Hypothalamus (tissue), 51 donors: ENCODE measurements at regions not wholly inside any gene's neighbourhood (a gene's known extent, or its start where the extent isn't known, plus 50 kb on each side); places are given as distances from the start of the nearest gene placed in this dataset.
"Not testable (repeated sequence)": the region's sequence is repeated elsewhere in the genome, so short reads cannot be mapped to it uniquely, and the experiment has no call there.

Source experiments
- DNase-seq, 51 donors: peaks; one replicate each; lab custom pipeline; 2025; lab: John Stamatoyannopoulos, UW

DNA sequence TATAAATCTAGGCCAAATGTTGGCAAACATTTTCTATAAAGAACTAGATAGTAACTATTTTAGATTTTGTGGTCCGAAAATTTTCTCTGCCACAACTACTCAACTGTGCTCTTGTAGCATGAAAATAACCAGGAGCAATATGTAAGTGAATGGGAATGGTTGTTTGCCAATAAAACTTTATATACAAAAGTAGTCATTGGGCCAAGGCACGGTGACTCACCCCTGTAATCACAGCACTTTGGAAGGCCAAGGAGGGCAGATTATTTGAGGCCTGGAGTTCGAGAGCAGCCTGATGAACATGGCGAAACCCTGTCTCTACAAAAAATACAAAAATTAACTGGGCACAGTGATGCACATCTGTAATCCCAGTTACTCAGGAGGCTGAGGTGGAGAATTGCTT, 617.1 kb downstream of the EPM2A start:
- no peak for DNase-seq

DNA sequence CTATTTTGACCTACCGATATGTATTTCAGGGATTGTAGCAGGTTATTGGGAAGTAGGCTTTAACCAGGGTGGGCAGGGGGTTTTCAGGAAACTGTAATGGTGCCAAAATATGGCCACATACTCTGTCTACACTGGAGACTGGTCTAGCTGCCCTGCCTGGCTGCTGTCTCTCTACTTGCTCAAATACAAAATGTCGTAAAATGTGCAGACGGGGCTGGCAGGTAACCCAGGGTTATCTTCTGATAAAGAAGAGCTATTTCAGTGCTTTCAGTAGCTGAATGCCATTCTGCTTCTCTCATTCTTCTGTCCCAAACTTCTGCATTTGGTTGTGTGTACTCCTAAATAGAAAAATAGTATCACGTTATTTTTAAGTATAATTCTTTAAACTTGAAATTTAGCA, 616.2 kb downstream of the EPM2A start:
- DNase-seq: no peak

DNA sequence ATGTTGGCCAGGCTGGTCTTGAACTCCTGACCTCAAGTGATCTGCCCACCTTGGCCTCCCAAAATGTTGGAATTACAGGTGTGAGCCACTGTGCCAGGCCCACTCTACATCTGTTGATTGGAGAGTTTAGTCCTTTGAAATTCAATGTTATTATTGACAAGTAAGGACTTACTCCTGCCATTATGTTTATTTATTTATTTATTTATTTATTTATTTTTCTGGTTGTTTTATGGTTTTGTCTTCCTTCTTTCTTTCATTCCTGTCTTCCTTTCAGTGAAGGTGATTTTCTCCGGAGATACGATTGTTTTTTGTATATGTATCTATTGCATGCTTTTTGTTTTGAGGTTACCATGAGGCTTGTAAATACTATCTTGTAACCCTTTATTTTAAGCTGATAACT, 602.6 kb downstream of the EPM2A start:
- no peak for DNase-seq

DNA sequence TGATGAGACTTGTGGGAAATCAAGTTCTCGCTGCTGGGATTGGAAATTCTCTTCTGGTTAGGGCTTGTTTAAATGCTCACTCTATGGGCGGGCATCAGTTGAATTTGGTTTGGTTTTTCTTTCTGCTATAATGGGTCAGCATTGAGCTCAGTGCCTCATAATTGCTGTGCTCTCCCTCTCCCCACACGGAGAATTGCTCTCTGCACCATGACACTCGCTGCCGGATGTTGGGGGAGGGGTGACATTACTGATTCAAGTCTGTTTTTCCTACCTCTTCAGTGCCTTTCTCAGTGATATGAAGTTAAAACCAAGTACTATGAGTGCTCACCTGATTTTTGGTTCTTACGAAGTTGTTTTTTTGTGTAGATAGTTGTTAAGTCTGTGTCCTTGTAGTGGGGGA, 599.6 kb downstream of the EPM2A start:
- DNase-seq: no peak

DNA sequence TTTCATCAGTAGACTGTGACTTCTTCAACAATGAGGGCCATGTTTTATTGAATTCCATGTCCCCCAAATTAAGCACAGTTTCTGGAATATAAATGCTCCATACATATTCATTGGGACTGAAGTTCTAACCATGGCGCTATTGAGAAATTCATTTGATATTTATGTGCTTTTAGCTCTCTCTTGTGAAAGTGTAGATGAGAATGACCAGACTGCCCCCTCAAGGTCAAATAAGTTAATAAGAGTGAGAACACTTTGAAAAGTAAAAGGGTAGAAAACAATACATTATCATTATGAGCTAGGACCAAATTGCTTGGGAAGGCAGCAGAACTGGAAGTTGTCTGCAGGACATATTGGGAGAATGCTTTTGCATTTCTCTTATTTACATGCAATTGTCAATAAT, 597.9 kb downstream of the EPM2A start:
- DNase-seq: no peak

DNA sequence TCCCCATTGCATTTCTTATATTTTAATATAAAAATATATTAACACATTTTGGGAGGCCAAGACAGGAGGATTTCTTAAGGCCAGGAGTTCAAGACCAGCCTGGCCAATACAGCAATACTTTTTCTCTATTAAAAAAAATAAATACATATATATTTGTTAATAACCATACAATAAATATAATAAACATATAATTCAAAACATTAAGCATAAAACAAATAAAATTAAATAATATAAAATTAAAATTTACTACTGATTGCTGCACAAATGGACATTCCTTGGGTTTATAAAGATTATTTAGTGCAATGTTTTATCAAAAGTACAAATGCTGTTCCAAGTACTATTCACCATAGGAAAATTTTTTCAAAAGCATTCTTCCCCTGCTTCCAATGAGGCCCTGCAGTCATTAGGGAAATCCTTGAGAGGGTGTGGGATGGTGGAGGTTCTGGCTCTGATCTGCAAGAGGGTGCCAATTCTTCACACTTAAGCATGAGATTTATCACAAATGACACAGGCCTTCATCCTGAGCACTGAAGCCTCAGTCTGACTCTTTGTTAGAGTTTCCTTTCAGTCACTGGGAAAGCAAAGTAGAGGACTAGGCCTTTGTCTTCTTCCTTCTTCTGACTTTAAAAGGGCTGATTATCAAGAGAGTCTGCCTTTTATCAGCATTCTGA, 596.7 kb downstream of the EPM2A start:
- DNase-seq: no peak

DNA sequence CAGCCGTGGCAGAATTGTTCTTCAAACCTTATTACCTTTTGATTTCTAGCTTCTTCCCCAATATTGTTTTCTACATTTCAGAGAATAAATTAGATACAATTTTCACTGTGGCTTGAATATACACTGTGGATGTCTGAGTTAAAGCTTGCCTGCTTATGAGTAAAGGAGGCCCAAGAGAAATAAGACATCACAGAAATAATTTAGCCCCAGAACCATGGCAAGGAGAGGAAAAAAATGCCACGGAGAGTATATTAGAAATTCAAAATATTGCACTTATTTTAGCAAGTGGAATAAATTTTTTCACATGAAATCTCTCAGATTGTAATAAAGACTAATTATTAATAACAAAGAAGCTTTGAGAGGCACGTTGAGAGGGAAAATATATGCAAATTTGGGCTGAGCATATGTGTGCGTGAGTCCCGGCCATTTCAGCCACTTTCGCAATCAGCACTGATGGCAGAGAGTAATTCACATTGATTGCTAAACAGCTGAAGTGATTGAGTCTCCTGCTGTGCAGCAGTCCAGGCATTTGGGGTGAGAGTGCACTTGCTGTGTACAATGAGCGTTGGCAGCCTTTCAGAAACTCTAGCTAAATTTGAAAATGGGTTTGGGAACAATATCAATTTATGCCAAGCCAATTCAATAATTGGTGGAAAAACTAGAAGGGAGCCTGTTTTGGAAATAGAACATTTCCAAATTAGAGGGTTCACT, 596.0 kb downstream of the EPM2A start:
- no peak for DNase-seq

DNA sequence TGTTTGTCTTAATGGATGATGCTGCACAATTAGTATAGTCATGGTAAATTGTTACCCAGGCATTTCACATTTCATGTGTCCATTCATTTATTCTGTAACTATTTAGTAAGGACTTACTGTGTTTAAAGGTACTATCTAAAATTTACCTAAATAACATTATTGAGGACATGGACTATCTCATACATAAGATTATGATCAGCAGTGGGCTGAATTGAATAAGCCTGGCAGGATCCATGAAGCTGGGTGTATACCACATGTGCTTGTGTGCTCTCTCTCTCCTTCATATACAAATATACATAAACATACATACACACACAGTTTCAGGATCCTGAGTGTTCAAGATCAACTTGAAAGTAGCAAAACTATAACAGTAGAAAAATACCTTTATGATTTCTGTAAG, 595.4 kb downstream of the EPM2A start:
- DNase-seq: no peak

DNA sequence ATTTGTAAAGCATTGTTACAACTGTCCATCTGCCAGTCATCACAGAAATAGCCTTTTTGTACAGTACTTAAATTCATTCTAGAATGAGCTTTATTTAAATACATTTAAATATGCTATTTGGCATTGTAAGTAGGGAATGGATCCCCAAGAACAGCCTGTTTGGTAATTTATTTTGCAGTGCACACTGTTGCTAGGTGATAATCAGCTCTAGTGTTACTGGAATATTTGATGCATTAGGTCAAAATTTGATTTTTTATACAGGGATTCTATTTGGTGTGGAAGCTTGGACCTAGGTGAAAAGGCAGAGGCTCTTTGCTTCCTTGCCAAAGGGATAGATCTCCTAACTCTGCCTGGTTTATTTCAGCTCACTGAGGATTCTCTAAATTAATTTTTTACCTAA, 593.7 kb downstream of the EPM2A start:
- no peak for DNase-seq

DNA sequence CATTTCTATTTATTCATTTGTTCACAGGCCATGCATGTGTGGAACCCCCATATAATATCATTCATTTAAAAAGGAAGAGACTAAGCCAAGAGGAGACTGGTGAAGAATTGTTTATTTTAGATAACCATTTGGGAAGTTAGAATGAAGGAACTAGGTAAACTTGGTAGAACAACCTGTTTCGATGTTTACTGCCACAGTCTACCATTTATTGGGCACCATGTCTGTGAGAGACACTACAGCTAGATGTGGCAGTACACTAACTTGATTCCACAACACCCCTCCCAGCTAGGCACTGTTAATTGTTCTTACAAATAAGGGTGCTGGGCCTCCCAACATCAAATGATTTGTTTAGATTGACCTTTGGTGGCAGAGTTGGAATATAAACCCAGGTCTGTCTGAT, 592.4 kb downstream of the EPM2A start:
- DNase-seq: no peak

DNA sequence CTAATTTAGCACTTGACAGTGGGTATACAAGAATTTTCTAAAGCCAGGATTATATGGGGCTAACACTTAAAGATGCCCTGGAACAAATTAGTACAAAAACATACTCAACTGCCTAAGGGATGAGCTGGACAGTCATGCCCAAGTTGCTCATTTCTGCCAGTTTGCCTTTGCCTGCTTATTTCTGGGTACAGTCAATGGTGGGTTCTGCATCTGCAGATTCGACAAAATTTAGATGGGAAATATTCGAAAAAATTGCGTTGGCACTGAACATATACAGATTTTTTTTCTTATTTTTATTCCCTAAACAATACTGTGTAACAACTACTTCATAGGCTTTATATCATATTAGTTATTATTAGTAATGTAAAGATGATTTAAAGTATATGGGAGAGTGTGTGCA, 591.9 kb downstream of the EPM2A start:
- no peak for DNase-seq

DNA sequence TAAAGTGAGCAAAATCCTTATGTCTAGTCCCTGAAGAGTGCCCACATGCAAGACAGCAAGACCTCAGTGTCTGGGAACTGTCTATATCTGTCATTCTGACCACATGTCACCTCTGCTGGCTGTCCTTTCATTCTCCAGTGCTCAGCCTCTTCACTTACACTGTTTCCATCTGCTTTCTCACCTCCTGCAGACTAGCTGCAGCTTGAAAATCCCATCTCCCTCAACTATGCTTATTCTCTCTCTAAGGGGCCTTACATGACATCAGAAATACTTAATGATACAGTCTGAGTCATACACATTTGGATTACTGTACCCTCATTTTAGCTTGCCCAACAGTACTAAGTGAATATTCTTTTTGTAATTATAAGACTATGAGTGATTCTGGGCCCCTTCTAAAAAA, 587.8 kb downstream of the EPM2A start:
- no peak for DNase-seq

DNA sequence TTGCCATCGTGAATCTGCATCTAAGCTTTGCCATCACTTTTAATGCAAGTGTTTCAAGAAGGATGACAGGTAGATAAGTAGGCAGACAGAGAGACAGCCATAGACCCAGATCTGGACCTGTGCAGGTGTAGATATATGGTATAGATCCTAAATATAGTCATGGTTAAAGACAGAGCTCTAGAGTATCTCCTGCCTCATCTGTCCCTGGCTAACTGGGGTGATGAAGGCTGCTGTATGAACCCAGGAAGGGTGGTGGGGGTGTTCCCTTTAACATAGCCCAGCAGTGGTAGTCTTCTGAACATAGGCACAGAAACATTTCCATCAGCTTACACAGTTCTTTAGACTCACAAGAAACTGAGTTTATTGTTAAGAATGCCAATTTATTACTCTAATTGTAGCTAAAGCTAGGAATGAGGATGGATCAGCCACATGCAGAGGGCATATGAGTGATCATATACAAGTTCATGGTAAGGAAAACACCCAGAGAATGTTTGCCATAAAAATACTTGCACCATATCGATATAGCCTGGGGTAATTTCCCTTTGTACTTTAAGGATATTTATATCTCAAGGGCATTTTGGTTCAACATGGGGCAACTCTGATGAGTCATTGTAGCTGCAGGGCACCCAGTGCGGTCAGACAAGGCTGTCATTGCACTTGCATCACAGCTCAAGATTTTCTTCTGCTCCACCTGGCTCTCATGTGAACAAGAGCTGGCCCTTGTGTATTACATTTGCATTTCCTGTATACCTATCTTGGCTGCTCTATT, 587.2 kb downstream of the EPM2A start:
- no peak for DNase-seq

DNA sequence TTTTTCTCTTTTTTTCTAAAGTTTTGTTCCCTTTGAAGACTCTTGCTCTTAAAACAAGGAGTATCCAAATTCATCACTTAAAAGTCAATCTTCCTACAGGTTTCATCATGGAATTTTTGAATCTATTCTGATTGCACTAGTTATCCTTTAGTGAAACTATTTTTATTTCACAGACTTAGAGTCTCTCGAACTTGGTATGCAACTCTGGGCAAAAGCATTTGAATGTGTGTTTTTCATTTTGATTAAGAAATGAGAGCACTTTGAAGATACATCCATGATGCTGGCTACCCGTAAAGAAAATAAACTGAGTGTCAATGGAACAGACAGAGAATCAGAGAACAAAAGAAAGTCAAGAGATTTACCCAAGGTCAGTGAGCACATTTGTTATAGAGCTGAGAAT, 586.5 kb downstream of the EPM2A start:
- DNase-seq: no peak

DNA sequence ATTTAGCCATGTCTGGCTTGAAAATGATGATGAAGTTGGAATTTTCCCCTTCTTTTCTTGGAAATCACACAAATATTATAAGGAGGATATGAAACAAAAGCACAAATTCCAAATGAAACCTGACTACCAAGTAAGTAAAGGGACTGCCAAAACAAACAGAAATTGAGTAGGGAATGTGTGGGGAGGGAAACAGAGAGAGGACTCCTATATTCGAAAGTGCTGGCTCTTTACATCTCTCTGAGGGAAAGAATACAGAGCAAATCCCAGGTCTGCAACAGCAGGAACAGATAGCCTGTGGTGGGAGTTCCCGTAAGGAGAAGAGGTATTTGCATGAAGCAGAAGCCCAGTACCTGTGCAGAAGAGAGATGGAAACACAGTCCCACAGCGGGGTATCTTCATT, 583.7 kb downstream of the EPM2A start:
- DNase-seq: no peak

DNA sequence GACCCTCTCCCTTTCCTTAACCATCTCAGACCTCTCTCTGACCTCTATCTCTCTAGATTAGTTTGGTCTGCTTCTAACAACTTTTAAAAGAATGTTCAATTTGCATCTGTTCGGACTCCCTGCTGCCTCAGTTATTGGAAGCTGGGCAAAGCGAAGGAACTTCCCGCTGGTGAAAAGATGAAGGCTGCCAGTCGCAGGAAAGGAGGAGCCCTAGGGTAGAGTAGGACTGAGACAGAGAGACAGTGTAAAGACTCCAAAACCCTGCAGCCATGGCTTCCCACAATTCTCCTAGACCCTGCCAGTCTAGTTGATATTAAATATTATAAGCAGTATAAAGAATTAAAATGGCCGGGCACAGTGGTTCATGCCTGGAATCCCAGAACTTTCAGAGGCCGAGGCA, 581.8 kb downstream of the EPM2A start:
- DNase-seq: no peak

DNA sequence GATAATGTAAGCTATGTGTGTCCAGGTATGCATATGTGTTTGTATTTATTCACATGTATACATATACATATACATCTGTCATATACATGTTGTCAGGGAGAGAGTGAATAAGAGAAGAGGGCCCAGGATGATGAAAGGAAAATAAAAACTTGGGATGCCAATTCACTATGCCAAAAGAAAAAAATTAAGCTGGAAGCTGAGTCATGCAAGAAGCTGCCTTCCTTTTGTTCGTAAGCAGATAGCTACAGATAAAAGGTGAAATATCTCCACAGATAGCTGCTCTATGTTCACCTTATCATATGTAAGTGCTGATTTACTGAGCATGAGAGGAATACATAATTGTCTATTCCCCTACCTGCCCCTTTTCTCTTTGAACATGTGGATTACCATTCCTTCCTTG, 579.9 kb downstream of the EPM2A start:
- DNase-seq: no peak

DNA sequence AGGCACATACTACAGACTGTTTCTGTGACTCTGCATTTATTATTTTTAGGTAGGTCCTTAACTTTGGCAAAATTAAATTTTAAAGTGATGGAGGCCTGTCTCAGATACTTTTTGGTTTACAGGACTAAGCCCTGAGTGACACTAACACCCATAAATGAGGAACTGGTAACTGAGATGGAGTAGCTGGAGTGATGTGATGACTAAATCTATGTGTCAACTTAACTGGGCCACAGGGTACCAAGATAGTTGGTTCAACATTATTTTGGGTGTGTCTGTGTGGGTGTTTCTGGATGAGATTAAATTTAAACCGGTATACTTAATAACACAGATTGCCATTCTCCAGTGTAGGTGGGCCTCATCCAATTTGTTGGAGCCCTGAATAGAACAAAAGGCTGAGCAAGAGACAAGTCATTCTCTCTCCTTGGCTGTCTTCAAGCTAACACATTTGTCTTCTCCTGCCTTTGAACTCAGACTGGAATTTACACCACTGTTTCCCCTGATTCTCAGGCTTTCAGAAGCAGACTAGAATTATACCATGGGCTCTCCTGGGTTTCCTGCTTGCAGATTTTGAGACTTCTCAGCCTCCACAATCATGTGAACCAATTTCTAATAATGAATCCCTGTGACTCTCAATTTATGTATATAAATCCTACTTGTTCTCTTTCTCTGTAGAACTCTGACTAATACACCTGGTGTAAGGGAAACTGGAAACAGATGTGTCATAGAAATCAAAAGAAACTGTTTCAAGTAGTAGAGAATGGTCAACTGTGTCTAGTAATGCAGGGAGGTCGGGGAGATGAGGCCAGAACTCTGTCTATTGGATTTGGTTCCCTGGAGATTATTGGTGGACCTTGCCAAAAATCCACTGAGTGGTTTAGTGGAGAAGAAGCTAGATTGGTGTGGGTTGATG, 579.2 kb downstream of the EPM2A start:
- peak in 1 of 51 donors; percentile 21 for DNase-seq

DNA sequence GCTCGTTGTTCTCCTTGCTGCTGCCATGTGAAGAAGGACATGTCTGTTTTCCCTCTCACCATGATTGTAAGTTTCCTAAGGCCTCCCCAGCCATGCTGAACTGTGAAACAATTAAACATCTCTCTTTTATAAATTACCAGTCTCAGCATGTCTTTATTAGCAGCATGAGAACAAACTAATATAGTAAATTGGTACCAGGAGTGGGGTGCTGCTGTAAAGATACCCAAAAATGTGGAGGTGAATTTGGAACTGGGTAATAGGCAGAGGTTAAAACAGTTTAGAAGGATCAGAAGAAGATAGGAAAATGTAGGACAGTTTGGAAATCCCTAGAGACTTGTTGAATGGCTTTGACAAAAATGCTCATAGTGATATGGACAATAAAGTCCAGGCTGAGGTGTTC, 576.7 kb downstream of the EPM2A start:
- not testable (repeated sequence) for DNase-seq

DNA sequence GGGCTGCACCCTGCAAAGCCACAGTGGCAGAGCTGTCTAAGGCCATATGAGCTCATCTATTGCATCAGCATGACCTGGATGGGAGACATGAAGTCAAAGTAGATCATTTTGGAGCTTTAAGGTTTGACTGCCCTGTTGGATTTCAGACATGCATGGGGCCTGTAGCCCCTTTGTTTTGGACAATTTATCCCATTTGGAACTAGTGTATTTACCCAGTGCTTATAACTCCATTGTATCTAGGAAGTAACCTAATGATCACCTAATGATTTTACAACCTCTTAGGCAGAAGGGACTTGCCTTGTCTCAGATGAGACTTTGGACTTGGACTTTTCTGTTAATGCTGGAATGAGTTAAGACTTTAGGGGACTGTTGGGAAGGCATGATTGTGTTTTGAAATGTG, 575.4 kb downstream of the EPM2A start:
- DNase-seq: no peak

DNA sequence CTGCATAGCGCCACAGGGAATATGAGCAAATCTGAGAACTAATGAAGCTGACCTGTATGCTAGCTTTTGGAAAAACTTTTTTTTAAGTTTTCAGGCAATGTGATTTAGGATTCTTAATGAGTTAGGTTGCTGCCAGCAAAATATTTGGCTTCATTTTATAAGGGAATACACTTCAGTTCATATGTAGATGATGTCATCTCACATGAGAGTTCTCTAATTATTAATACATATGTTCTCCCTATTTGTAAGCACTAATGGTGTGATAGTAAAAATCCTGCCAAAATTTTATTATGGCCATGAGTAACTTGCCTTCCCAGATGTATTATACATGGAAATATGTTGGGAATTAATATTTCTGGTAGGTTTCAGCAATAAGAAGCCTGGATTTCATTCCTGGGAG, 573.8 kb downstream of the EPM2A start:
- DNase-seq: no peak
